Lower leg skin (tissue), 4 donors: ENCODE measurements at regions not wholly inside any gene's neighbourhood (a gene's known extent, or its start where the extent isn't known, plus 50 kb on each side); places are given as distances from the start of the nearest gene placed in this dataset.

Source experiments
- DNase-seq, 2 donors: peaks; one replicate each; pipeline ENCODE4 v3.0.0-alpha.2; 2019; ENCODE audit warnings: low spot score in 2 of 2
- H3K4me3 ChIP-seq: fragments of 200-600 bp; sonication (generic); 2 replicates; pipeline ENCODE4 v1.5.1; 2017; ENCODE audit warnings: mild to moderate bottlenecking, low read depth; ENCODE audit not compliant: poor library complexity, severe bottlenecking
- POLR2A ChIP-seq, 2 donors: fragments of 450-650 bp; IDR thresholded peaks; one replicate each; pipeline ENCODE4 v1.6.1; 2016 to 2017; ENCODE audit warnings: antibody characterized with exemption in 2 of 2, mild to moderate bottlenecking in 1 of 2, moderate library complexity in 1 of 2
- WGBS, 2 donors: methylation state at CpG; one replicate each; pipeline ENCODE4 v1.1.5; 2018; 5-methylcytosine and 5-hydroxymethylcytosine counted together
- intact Hi-C: fragments of 100-400 bp; cut with DNase I; formaldehyde crosslinking; loops from one replicate; pipeline ENCODE4 v1.15.0; 2023; ENCODE audit warnings: low total_unique reads
- TF ChIP-seq, protein P1 (sequence below), 3 donors: fragments of 450-650 bp; IDR thresholded peaks; one replicate each; pipeline ENCODE4 v1.5.1; 2016; ENCODE audit warnings: antibody characterized with exemption in 3 of 3, mild to moderate bottlenecking in 3 of 3, moderate library complexity in 2 of 3

DNA sequence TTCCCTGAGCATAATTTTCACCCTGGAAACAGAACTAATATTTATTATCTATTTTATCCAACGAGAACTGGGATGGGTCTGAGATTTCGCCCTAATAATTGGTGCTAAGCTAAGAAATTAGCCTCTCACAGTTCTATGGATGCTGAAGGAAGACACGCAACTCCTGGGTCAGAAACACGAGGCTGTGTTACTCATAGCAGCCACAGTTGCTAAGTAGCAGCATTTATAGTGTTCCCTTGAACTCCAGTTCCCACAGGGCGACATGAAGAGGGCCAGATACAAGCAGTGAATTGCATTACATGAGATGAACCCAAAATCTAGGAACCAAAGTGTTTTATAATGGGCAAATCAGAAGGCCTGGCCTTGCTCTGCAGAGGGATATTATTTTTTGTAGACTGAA is 109.8 kb upstream of the AGR3 start:
- no peak for DNase-seq
- WGBS, 2 donors: 86% methylated on average over 5 of the region's 5 CpGs
- no peak for TF ChIP-seq POLR2A (IDR thresholded peaks at IDR 0.05)
- TF ChIP-seq, protein P1, sequence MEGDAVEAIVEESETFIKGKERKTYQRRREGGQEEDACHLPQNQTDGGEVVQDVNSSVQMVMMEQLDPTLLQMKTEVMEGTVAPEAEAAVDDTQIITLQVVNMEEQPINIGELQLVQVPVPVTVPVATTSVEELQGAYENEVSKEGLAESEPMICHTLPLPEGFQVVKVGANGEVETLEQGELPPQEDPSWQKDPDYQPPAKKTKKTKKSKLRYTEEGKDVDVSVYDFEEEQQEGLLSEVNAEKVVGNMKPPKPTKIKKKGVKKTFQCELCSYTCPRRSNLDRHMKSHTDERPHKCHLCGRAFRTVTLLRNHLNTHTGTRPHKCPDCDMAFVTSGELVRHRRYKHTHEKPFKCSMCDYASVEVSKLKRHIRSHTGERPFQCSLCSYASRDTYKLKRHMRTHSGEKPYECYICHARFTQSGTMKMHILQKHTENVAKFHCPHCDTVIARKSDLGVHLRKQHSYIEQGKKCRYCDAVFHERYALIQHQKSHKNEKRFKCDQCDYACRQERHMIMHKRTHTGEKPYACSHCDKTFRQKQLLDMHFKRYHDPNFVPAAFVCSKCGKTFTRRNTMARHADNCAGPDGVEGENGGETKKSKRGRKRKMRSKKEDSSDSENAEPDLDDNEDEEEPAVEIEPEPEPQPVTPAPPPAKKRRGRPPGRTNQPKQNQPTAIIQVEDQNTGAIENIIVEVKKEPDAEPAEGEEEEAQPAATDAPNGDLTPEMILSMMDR (IDR thresholded peaks at IDR 0.05): no peak
- intact Hi-C loops: no loop called here
- H3K4me3 ChIP-seq: no peak overlapping the region

DNA sequence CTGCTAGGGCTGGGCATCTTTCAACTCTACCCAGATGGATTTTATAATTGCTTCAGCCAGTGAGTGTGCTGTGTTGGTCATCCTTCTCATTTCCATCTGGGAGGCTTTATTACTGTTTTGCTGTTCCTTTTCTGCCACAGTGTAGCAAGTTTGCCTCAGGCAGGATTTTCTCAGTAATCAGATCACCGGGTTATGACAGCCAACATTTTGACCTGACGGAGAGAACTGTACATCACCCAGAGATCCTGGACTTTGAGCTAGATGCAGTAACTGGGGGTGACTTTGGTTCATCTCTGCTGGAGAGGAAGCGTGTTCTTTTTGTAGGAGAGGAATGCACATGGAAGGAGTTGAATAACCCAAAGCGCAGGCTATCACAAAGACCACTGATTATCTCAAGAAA is 111.8 kb upstream of the AGR3 start:
- no peak for TF ChIP-seq POLR2A (IDR thresholded peaks at IDR 0.05)
- no peak for DNase-seq
- intact Hi-C loops: no loop called here
- no peak overlapping the region for H3K4me3 ChIP-seq
- WGBS, 2 donors: 83 to 87% methylated on average over 4 of the region's 4 CpGs

GRCh38 chr7:16998481-16999051 is 116.8 kb upstream of the AGR3 start:
- H3K4me3 ChIP-seq: no peak overlapping the region
- DNase-seq: no peak
- intact Hi-C loops: no loop called here
- WGBS, 2 donors: 79 to 92% methylated on average over 1 of the region's 1 CpG
- no peak for TF ChIP-seq POLR2A (IDR thresholded peaks at IDR 0.05)
- TF ChIP-seq, protein P1 (IDR thresholded peaks at IDR 0.05): no peak

GRCh38 chr7:16999541-17000267 is 117.9 kb upstream of the AGR3 start:
- H3K4me3 ChIP-seq: no peak overlapping the region
- WGBS, 2 donors: 68 to 85% methylated on average over 1 of the region's 1 CpG
- no peak for TF ChIP-seq POLR2A (IDR thresholded peaks at IDR 0.05)
- TF ChIP-seq, protein P1 (IDR thresholded peaks at IDR 0.05): no peak
- intact Hi-C loops: no loop called here
- no peak for DNase-seq

DNA sequence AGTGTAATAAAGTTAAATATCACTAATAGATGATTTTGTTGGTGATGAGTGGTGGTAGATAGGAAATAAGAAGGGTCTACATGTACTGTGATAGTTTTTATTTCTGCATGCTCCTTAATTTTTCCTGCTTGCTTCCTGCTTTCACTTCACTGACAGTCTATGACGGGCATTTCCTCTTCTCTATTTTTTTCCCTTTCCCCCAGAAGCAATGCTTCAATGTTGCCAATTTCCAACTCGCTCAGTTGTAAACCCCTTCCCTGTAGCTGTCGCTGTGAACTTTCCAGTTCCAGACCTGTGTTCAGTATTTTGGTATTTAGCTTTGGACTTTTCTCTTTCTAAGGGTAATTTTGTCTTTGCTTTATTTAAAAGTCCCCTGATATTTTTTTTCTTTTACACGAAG is 123.5 kb upstream of the AGR3 start:
- intact Hi-C loops: no loop called here
- WGBS, 2 donors: 68 to 81% methylated on average over 4 of the region's 4 CpGs
- DNase-seq: no peak

DNA sequence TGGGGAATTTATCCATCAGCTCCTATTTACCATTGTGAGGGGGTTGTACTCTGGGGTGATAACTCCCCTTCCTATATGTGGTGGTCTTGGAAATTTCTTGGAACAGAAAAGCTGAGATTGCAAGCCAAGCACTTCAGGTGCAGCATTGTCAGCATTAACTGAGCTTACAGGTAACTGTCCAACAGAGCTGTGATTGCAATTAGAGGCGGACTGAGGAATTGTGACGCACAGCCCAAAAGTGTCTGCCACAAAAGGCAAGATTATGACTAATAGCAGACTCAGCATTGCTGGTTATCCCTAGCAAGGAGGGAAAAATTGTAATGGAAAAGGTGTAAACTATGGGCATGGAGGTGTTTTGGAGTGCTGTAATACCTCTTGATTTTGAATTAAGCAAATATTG is 126.1 kb upstream of the AGR3 start:
- DNase-seq: no peak
- intact Hi-C loops: no loop called here
- 82 to 94% methylated on average over 2 of the region's 2 CpGs for WGBS, 2 donors
- H3K4me3 ChIP-seq: no peak overlapping the region
- TF ChIP-seq, protein P1 (IDR thresholded peaks at IDR 0.05): no peak
- no peak for TF ChIP-seq POLR2A (IDR thresholded peaks at IDR 0.05)

More for the DNA sequence above, 123.5 kb upstream of the AGR3 start:
- no peak overlapping the region for H3K4me3 ChIP-seq
- TF ChIP-seq POLR2A (IDR thresholded peaks at IDR 0.05): no peak
- TF ChIP-seq, protein P1 (IDR thresholded peaks at IDR 0.05): no peak
